K562 (cell line): ENCODE measurements at regions not wholly inside any gene's neighbourhood (a gene's known extent, or its start where the extent isn't known, plus 50 kb on each side); places are given as distances from the start of the nearest gene placed in this dataset.

Experiments used
- ATAC-seq: fragments of 200-7000 bp; cut with Tn5 transposase; 3 replicates; pipeline ENCODE4 v1.9.1; 2020; ENCODE audit warnings: moderate library complexity
- BruUV-seq: library from RNA; stranded (reverse); fragments of 400-500 nt; replicated peaks from 2 replicates; lab custom pipeline; 2021; lab: Mats Ljungman, UMichigan
- CTCF ChIA-PET: fragments of 300-600 bp; formaldehyde crosslinking; extraction: SDS; loops from one replicate; lab custom pipeline; 2021; ENCODE audit warnings: low intra/inter-chr PET ratio; lab: Yijun Ruan, JAX
- POLR2A ChIA-PET: fragments of 300-600, 350-650 bp; sonication (Branson Sonifier 250); formaldehyde crosslinking; extraction: SDS; loops from one replicate; lab custom pipeline; 2021; ENCODE audit warnings: antibody characterized with exemption, inconsistent platforms; lab: Yijun Ruan, JAX
- DNase-seq, 4 experiments: peaks; one replicate each; pipeline versions ENCODE4 v3.0.0 to v3.0.0-alpha.2; 2011 to 2018; ENCODE audit warnings: low spot score in 3 of 4, mixed read lengths in 3 of 4; ENCODE audit errors: extremely low read depth in 1 of 4
- FAIRE-seq: peaks from 2 replicates; lab custom pipeline; 2011; peaks lifted over from hg19 to GRCh38; lab: Jason Lieb, UNC
- H2AFZ ChIP-seq: 2 replicates; pipeline ENCODE4 v1.6.0; 2011; ENCODE audit warnings: low read depth, low read length, control low read depth, inconsistent platforms
- H3K27ac ChIP-seq: fragments of 200-600 bp; 3 replicates; pipeline ENCODE4 v1.8.0; 2011; ENCODE audit warnings: low read depth, mild to moderate bottlenecking, control low read depth, inconsistent platforms, low read length, moderate library complexity, mixed read lengths; ENCODE audit errors: extremely low read depth
- H3K27me3 ChIP-seq, 2 experiments: fragments of 300-600 bp in 1 of 2; 2 replicates in 1 of 2; 3 replicates in 1 of 2; pipeline versions ENCODE4 v1.6.0 to v1.8.0; 2011; ENCODE audit warnings: inconsistent platforms in 2 of 2, low read length in 2 of 2, mild to moderate bottlenecking in 1 of 2, mixed read lengths in 1 of 2, moderate library complexity in 1 of 2; ENCODE audit not compliant: control insufficient read depth in 2 of 2, insufficient read depth in 2 of 2
- H3K36me3 ChIP-seq: fragments of 300-600 bp; 3 replicates; pipeline ENCODE4 v1.8.0; 2011; ENCODE audit warnings: mild to moderate bottlenecking, low read length, inconsistent platforms; ENCODE audit not compliant: control insufficient read depth, insufficient read depth
- H3K4me1 ChIP-seq, 2 experiments: fragments of 200-600 bp in 1 of 2; replicated peaks in 1 of 2; 2 replicates in 1 of 2; 3 replicates in 1 of 2; pipeline versions ENCODE4 v1.5.1 to v1.8.0; 2011; ENCODE audit warnings: inconsistent platforms in 2 of 2, low read length in 2 of 2, mild to moderate bottlenecking in 1 of 2, mixed read lengths in 1 of 2, moderate library complexity in 1 of 2; ENCODE audit not compliant: control insufficient read depth in 2 of 2, insufficient read depth in 2 of 2
- H3K4me2 ChIP-seq: 2 replicates; pipeline ENCODE4 v1.6.1; 2011; ENCODE audit warnings: low read length, control low read depth, inconsistent platforms, mixed read lengths; ENCODE audit not compliant: insufficient read depth
- H3K4me3 ChIP-seq: fragments of 200-600 bp; sonication (generic), shearing (Covaris generic); 2 replicates; pipeline ENCODE4 v1.5.1; 2016; ENCODE audit warnings: control low read depth, inconsistent platforms
- H3K79me2 ChIP-seq: fragments of 200-600 bp; 3 replicates; pipeline ENCODE4 v1.8.0; 2011; ENCODE audit warnings: low read length, inconsistent platforms; ENCODE audit not compliant: control insufficient read depth, insufficient read depth
- H3K9ac ChIP-seq, 2 experiments: 2 replicates each; pipeline versions ENCODE4 v1.6.0 to v1.6.1; 2011; ENCODE audit warnings: low read depth in 2 of 2, low read length in 2 of 2, control low read depth in 1 of 2, inconsistent platforms in 1 of 2, mild to moderate bottlenecking in 1 of 2, mixed read lengths in 1 of 2; ENCODE audit not compliant: insufficient read depth in 1 of 2
- H3K9me1 ChIP-seq: one replicate; pipeline ENCODE4 v1.6.0; 2011; ENCODE audit warnings: inconsistent platforms, mild to moderate bottlenecking, low read length, moderate library complexity; ENCODE audit not compliant: control insufficient read depth, insufficient read depth
- H3K9me3 ChIP-seq: replicated peaks from 2 replicates; pipeline ENCODE4 v1.5.1; 2011; ENCODE audit warnings: low read depth, low read length, inconsistent platforms; ENCODE audit not compliant: control insufficient read depth, insufficient read depth
- H4K20me1 ChIP-seq: replicated peaks from 2 replicates; pipeline ENCODE4 v1.6.1; 2011; ENCODE audit warnings: low read length, inconsistent platforms, mixed read lengths; ENCODE audit not compliant: control insufficient read depth, insufficient read depth
- ARNT ChIP-seq, 2 experiments: fragments of 450-650 bp; IDR thresholded peaks; 2 replicates each; pipeline ENCODE4 v1.6.1; 2016; ENCODE audit warnings: mild to moderate bottlenecking in 1 of 2
- CAMTA2 ChIP-seq: fragments of 250-450 bp; sonication (Bioruptor Pico); conservative IDR thresholded peaks from 2 replicates; pipeline ENCODE4 v1.5.1; 2022
- CEBPG ChIP-seq, 3 experiments: fragments of 200-800 bp in 1 of 3; sonication (Bioruptor generic) in 1 of 3; sonication (generic) in 1 of 3; formaldehyde crosslinking in 1 of 3; IDR thresholded peaks in 2 of 3; conservative IDR thresholded peaks in 1 of 3; 2 replicates each; pipeline versions ENCODE4 v1.6.1 to v1.8.0; 2016 to 2022; ENCODE audit warnings: missing compliant biosample characterization in 2 of 3, missing genetic modification characterization in 2 of 3, mild to moderate bottlenecking in 1 of 3, missing genetic modification reagents in 1 of 3
- CHCHD3 ChIP-seq: fragments of 250-450 bp; sonication (Bioruptor Pico); IDR thresholded peaks from 2 replicates; pipeline ENCODE4 v2.1.2; 2022; ENCODE audit warnings: mild to moderate bottlenecking
- DPF2 ChIP-seq: fragments of 450-650 bp; IDR thresholded peaks from 2 replicates; pipeline ENCODE4 v1.6.1; 2016
- E2F5 ChIP-seq: sonication (generic); formaldehyde crosslinking; IDR thresholded peaks from 2 replicates; pipeline ENCODE4 v1.8.0; 2022; ENCODE audit warnings: mild to moderate bottlenecking, missing genetic modification reagents
- FOXA1 ChIP-seq: fragments of 450-650 bp; IDR thresholded peaks from 2 replicates; pipeline ENCODE4 v1.6.1; 2016; ENCODE audit warnings: mild to moderate bottlenecking, borderline replicate concordance
- HLTF ChIP-seq: fragments of 450-650 bp; IDR thresholded peaks from 2 replicates; pipeline ENCODE4 v1.6.1; 2016
- JUN ChIP-seq, 2 experiments: sonication (generic) in 1 of 2; formaldehyde crosslinking in 1 of 2; IDR thresholded peaks; 2 replicates each; pipeline versions ENCODE4 v1.6.1 to v1.8.0; 2012 to 2022; ENCODE audit warnings: borderline replicate concordance in 2 of 2, mild to moderate bottlenecking in 2 of 2, improper control_type of control experiment in 1 of 2, low read depth in 1 of 2, low read length in 1 of 2, missing genetic modification reagents in 1 of 2
- KDM4B ChIP-seq, 2 experiments: fragments of 450-650 bp in 1 of 2; sonication (generic) in 1 of 2; IDR thresholded peaks; 2 replicates each; pipeline ENCODE4 v1.6.1; 2016 to 2017; ENCODE audit warnings: borderline replicate concordance in 2 of 2, antibody characterized with exemption in 1 of 2, low read depth in 1 of 2, mild to moderate bottlenecking in 1 of 2
- PRDM10 ChIP-seq: fragments of 450-650 bp; IDR thresholded peaks from 2 replicates; pipeline ENCODE4 v1.6.1; 2018; ENCODE audit not compliant: partially characterized antibody
- TBP ChIP-seq: optimal IDR thresholded peaks from 2 replicates; pipeline ENCODE3; 2011; ENCODE audit warnings: low read depth, low read length, improper control_type of control experiment
- THRA ChIP-seq: fragments of 450-650 bp; IDR thresholded peaks from 2 replicates; pipeline ENCODE4 v1.6.1; 2017; ENCODE audit warnings: mild to moderate bottlenecking, moderate library complexity
- ZBTB1 ChIP-seq: sonication (generic); formaldehyde crosslinking; IDR thresholded peaks from 2 replicates; pipeline ENCODE4 v1.8.1; 2023; ENCODE audit warnings: missing genetic modification reagents, low read depth, mild to moderate bottlenecking, borderline replicate concordance
- ZNF175 ChIP-seq: fragments of 200-800 bp; sonication (Bioruptor generic); IDR thresholded peaks from 2 replicates; pipeline ENCODE4 v1.6.1; 2016; ENCODE audit warnings: low read depth, mild to moderate bottlenecking, missing genetic modification characterization, missing compliant biosample characterization
- ZNF280B ChIP-seq: fragments of 250-450 bp; sonication (Bioruptor Pico); IDR thresholded peaks from 2 replicates; pipeline ENCODE4 v1.5.1; 2021; ENCODE audit warnings: mild to moderate bottlenecking
- WGBS: fragments of 100-300 bp; shearing (Covaris generic); methylation state at CpG from one replicate; pipeline ENCODE4 v1.1.6; 2016; ENCODE audit warnings: low coverage, mixed read lengths; ENCODE audit not compliant: insufficient coverage; ENCODE audit errors: missing lambda C conversion rate; 5-methylcytosine and 5-hydroxymethylcytosine counted together
- in situ Hi-C: fragments of 300-500 bp; cut with MboI; formaldehyde crosslinking; loops from 4 replicates; pipeline ENCODE4 v1.15.0; 2018; ENCODE audit warnings: inconsistent platforms, mixed read lengths
- intact Hi-C: fragments of 100-400 bp; cut with micrococcal nuclease; formaldehyde crosslinking; loops from 2 replicates; pipeline ENCODE4 v1.14.2; 2022

- in situ Hi-C loops (no loop called here), intact Hi-C loops (no loop called here)
- no peak overlapping the region for H3K4me3 ChIP-seq
- no peaks in the 10 kb centered on the region; the same call in 1 of the 2 replicates for H3K9me3 ChIP-seq
- FAIRE-seq (no peak), ATAC-seq (no peak), DNase-seq (no peak)
- no peaks in the 10 kb centered on the region for H3K79me2 ChIP-seq
- H3K4me2 ChIP-seq = no peak overlapping the region
- no TSS peak for BruUV-seq
- H3K27me3 ChIP-seq = no peaks in the 10 kb centered on the region
- no peak overlapping the region for H2AFZ ChIP-seq
- ChIA-PET POLR2A (no interaction called here), CTCF (no interaction called here)
- H3K9ac ChIP-seq = no peak overlapping the region
- no peaks in the 10 kb centered on the region for H3K9me1 ChIP-seq
- 0% methylated on average over 1 of the region's 1 CpG for WGBS
- H3K4me1 ChIP-seq = no peaks in the 10 kb centered on the region
- H4K20me1 ChIP-seq = no peaks in the 10 kb centered on the region
- no peak overlapping the region for H3K27ac ChIP-seq
- no peaks in the 10 kb centered on the region for H3K36me3 ChIP-seq
- TF ChIP-seq ZNF175 (CRISPR knock-in tag) (no peak), ZNF280B (no peak), ARNT (IDR thresholded peaks at IDR 0.05) (no peak), ZBTB1 (CRISPR knock-in tag) (no peak), TBP (no peak), DPF2 (no peak), HLTF (no peak), KDM4B (IDR thresholded peaks at IDR 0.05; ENCODE audit: borderline replicate concordance in 2 of 2, low read depth in 1 of 2) (no peak), PRDM10 (no peak), CAMTA2 (CRISPR knock-in tag) (no peak), FOXA1 (no peak), CEBPG (CRISPR knock-in tag; IDR thresholded peaks at IDR 0.05) (no peak), CEBPG (tag; conservative IDR thresholded peaks at IDR 0.05 in 1 of 2, IDR thresholded peaks at IDR 0.05 in 1 of 2) (no peak), E2F5 (no peak), JUN (IDR thresholded peaks at IDR 0.05; ENCODE audit: borderline replicate concordance, low read depth, low read length) (no peak), JUN (CRISPR knock-in tag; IDR thresholded peaks at IDR 0.05; ENCODE audit: borderline replicate concordance) (no peak), THRA (no peak), CHCHD3 (CRISPR knock-in tag) (no peak)
These were observed 758.8 kb upstream of the CDH9 start for GRCh38 chr5:27797220-27797619.
